ENCODE measurements at regions not wholly inside any gene's neighbourhood (a gene's known extent, or its start where the extent isn't known, plus 50 kb on each side); places are given as distances from the start of the nearest gene placed in this dataset.

- no peaks in the 10 kb centered on the region for H3K36me3 Mint-ChIP-seq
Observed at GRCh38 chr5:166188501-166189325, 2102.7 kb upstream of the WWC1 start.

GRCh38 chr5:166192696-166193095, 2098.7 kb upstream of the WWC1 start:
- H3K36me3 Mint-ChIP-seq: no peaks in the 10 kb centered on the region
- no peak for DNase-seq
- CTCF ChIA-PET: no interaction called here

More at GRCh38 chr5:166188501-166189325, 2102.7 kb upstream of the WWC1 start:
- peaks cover 16% of the 10 kb centered on the region for H3K9me3 Mint-ChIP-seq
- intact Hi-C loops (cut with micrococcal nuclease): no loop called here
- H3K4me3 Mint-ChIP-seq: no peak overlapping the region
- CTCF ChIA-PET: no interaction called here
- POLR2A ChIA-PET: no interaction called here
- no peak for DNase-seq
- H3K27me3 Mint-ChIP-seq: no peaks in the 10 kb centered on the region
- H3K4me1 Mint-ChIP-seq (ENCODE audit: low read depth): no peaks in the 10 kb centered on the region
- no peak overlapping the region for H3K27ac Mint-ChIP-seq

GRCh38 chr5:166195981-166196380, 2095.5 kb upstream of the WWC1 start:
- H3K36me3 Mint-ChIP-seq: no peaks in the 10 kb centered on the region
- H3K4me3 Mint-ChIP-seq: no peak overlapping the region
- POLR2A ChIA-PET: no interaction called here
- no peaks in the 10 kb centered on the region for H3K4me1 Mint-ChIP-seq (ENCODE audit: low read depth)
- intact Hi-C loops (cut with micrococcal nuclease): no loop called here
- H3K9me3 Mint-ChIP-seq: peaks cover 5% of the 10 kb centered on the region
- DNase-seq: no peak
- CTCF ChIA-PET: no interaction called here
- no peaks in the 10 kb centered on the region for H3K27me3 Mint-ChIP-seq
- H3K27ac Mint-ChIP-seq: no peak overlapping the region

More at GRCh38 chr5:166192696-166193095, 2098.7 kb upstream of the WWC1 start:
- POLR2A ChIA-PET: no interaction called here
- intact Hi-C loops (cut with micrococcal nuclease): no loop called here
- Mint-ChIP-seq H3K4me1 (ENCODE audit: low read depth) (no peaks in the 10 kb centered on the region), H3K27me3 (no peaks in the 10 kb centered on the region), H3K4me3 (no peak overlapping the region), H3K27ac (no peak overlapping the region), H3K9me3 (peaks cover 14% of the 10 kb centered on the region)

- Mint-ChIP-seq H3K9me3 (peaks cover 10% of the 10 kb centered on the region), H3K27me3 (no peaks in the 10 kb centered on the region), H3K4me3 (no peak overlapping the region), H3K36me3 (no peaks in the 10 kb centered on the region), H3K4me1 (ENCODE audit: low read depth) (no peaks in the 10 kb centered on the region), H3K27ac (no peak overlapping the region)
- intact Hi-C loops (cut with micrococcal nuclease): no loop called here
- CTCF ChIA-PET: no interaction called here
- no peak for DNase-seq
- POLR2A ChIA-PET: no interaction called here
Observed at GRCh38 chr5:166200532-166200931, 2090.9 kb upstream of the WWC1 start.

GRCh38 chr5:166211640-166212039, 2079.8 kb upstream of the WWC1 start:
- Mint-ChIP-seq H3K27me3 (no peaks in the 10 kb centered on the region), H3K9me3 (peaks cover 13% of the 10 kb centered on the region), H3K27ac (no peak overlapping the region), H3K36me3 (no peaks in the 10 kb centered on the region), H3K4me3 (no peak overlapping the region), H3K4me1 (ENCODE audit: low read depth) (no peaks in the 10 kb centered on the region)
- POLR2A ChIA-PET: no interaction called here
- CTCF ChIA-PET: no interaction called here
- no peak for DNase-seq
- intact Hi-C loops (cut with micrococcal nuclease): no loop called here

- H3K4me1 Mint-ChIP-seq (ENCODE audit: low read depth): no peaks in the 10 kb centered on the region
- no peaks in the 10 kb centered on the region for H3K36me3 Mint-ChIP-seq
- no peak overlapping the region for H3K4me3 Mint-ChIP-seq
- H3K27me3 Mint-ChIP-seq: no peaks in the 10 kb centered on the region
- DNase-seq: no peak
- ChIA-PET CTCF (no interaction called here), POLR2A (interaction anchor here (0.6 kb wide), 1 partner anchor 1682 kb away, joined by 3 read pairs; no protein-coding TSS in a partner anchor)
- intact Hi-C loops (cut with micrococcal nuclease): no loop called here
- H3K27ac Mint-ChIP-seq: no peak overlapping the region
- H3K9me3 Mint-ChIP-seq: peaks cover 30% of the 10 kb centered on the region
Observed at GRCh38 chr5:166236327-166236726, 2055.1 kb upstream of the WWC1 start.

GRCh38 chr5:166240705-166241104, 2050.7 kb upstream of the WWC1 start:
- no peaks in the 10 kb centered on the region for H3K4me1 Mint-ChIP-seq (ENCODE audit: low read depth)
- H3K9me3 Mint-ChIP-seq: peaks cover 28% of the 10 kb centered on the region
- ChIA-PET POLR2A (no interaction called here), CTCF (no interaction called here)
- DNase-seq: no peak
- H3K4me3 Mint-ChIP-seq: no peak overlapping the region
- H3K27me3 Mint-ChIP-seq: no peaks in the 10 kb centered on the region
- H3K27ac Mint-ChIP-seq: no peak overlapping the region
- H3K36me3 Mint-ChIP-seq: no peaks in the 10 kb centered on the region
- intact Hi-C loops (cut with micrococcal nuclease): no loop called here

GRCh38 chr5:166245556-166245955, 2045.9 kb upstream of the WWC1 start:
- no peak for DNase-seq
- Mint-ChIP-seq H3K9me3 (peaks cover 18% of the 10 kb centered on the region), H3K27me3 (no peaks in the 10 kb centered on the region), H3K4me1 (ENCODE audit: low read depth) (no peaks in the 10 kb centered on the region), H3K36me3 (no peaks in the 10 kb centered on the region), H3K4me3 (no peak overlapping the region), H3K27ac (no peak overlapping the region)
- CTCF ChIA-PET: no interaction called here
- intact Hi-C loops (cut with micrococcal nuclease): no loop called here
- POLR2A ChIA-PET: no interaction called here

- H3K36me3 Mint-ChIP-seq: no peaks in the 10 kb centered on the region
- H3K4me3 Mint-ChIP-seq: no peak overlapping the region
- CTCF ChIA-PET: no interaction called here
- no peaks in the 10 kb centered on the region for H3K4me1 Mint-ChIP-seq (ENCODE audit: low read depth)
- no peaks in the 10 kb centered on the region for H3K27me3 Mint-ChIP-seq
- DNase-seq: no peak
- intact Hi-C loops (cut with micrococcal nuclease): no loop called here
- POLR2A ChIA-PET: no interaction called here
- H3K9me3 Mint-ChIP-seq: peaks cover 13% of the 10 kb centered on the region
- H3K27ac Mint-ChIP-seq: no peak overlapping the region
Observed at GRCh38 chr5:166251786-166252185, 2039.7 kb upstream of the WWC1 start.

- intact Hi-C loops (cut with micrococcal nuclease): no loop called here
- H3K4me3 Mint-ChIP-seq: no peak overlapping the region
- ChIA-PET POLR2A (no interaction called here), CTCF (no interaction called here)
- no peaks in the 10 kb centered on the region for H3K36me3 Mint-ChIP-seq
- H3K9me3 Mint-ChIP-seq: peaks cover 21% of the 10 kb centered on the region
- no peak for DNase-seq
- no peaks in the 10 kb centered on the region for H3K4me1 Mint-ChIP-seq (ENCODE audit: low read depth)
- no peak overlapping the region for H3K27ac Mint-ChIP-seq
- no peaks in the 10 kb centered on the region for H3K27me3 Mint-ChIP-seq
Observed at GRCh38 chr5:166257661-166258060, 2033.8 kb upstream of the WWC1 start.

- Mint-ChIP-seq H3K9me3 (peaks cover 15% of the 10 kb centered on the region), H3K36me3 (no peaks in the 10 kb centered on the region), H3K27me3 (no peaks in the 10 kb centered on the region), H3K4me1 (ENCODE audit: low read depth) (no peaks in the 10 kb centered on the region), H3K4me3 (no peak overlapping the region), H3K27ac (no peak overlapping the region)
- DNase-seq: no peak
- intact Hi-C loops (cut with micrococcal nuclease): no loop called here
- ChIA-PET CTCF (no interaction called here), POLR2A (no interaction called here)
Observed at GRCh38 chr5:166262395-166262794, 2029.0 kb upstream of the WWC1 start.

- intact Hi-C loops (cut with micrococcal nuclease): no loop called here
- ChIA-PET POLR2A (no interaction called here), CTCF (no interaction called here)
- H3K4me1 Mint-ChIP-seq (ENCODE audit: low read depth): no peaks in the 10 kb centered on the region
- no peak overlapping the region for H3K27ac Mint-ChIP-seq
- DNase-seq: no peak
- no peaks in the 10 kb centered on the region for H3K27me3 Mint-ChIP-seq
- H3K4me3 Mint-ChIP-seq: no peak overlapping the region
- peaks cover 15% of the 10 kb centered on the region for H3K9me3 Mint-ChIP-seq
- H3K36me3 Mint-ChIP-seq: no peaks in the 10 kb centered on the region
Observed at GRCh38 chr5:166267907-166268306, 2023.5 kb upstream of the WWC1 start.

GRCh38 chr5:166270712-166271111, 2020.7 kb upstream of the WWC1 start:
- ChIA-PET CTCF (no interaction called here), POLR2A (no interaction called here)
- Mint-ChIP-seq H3K4me1 (ENCODE audit: low read depth) (no peaks in the 10 kb centered on the region), H3K36me3 (no peaks in the 10 kb centered on the region), H3K9me3 (peaks cover 19% of the 10 kb centered on the region), H3K4me3 (no peak overlapping the region), H3K27me3 (no peaks in the 10 kb centered on the region), H3K27ac (no peak overlapping the region)
- DNase-seq: no peak
- intact Hi-C loops (cut with micrococcal nuclease): no loop called here
